Peyer's patch (tissue), 4 donors: ENCODE measurements at regions not wholly inside any gene's neighbourhood (a gene's known extent, or its start where the extent isn't known, plus 50 kb on each side); places are given as distances from the start of the nearest gene placed in this dataset.

Experiments used
- CTCF ChIP-seq, 6 experiments: fragments of 450-650 bp in 4 of 6; fragments of 200-600 bp in 2 of 6; sonication (generic) in 1 of 6; IDR thresholded peaks; one replicate each; pipeline ENCODE4 v1.5.1; 2017 to 2019; ENCODE audit warnings: antibody characterized with exemption in 6 of 6, mild to moderate bottlenecking in 3 of 6, moderate library complexity in 1 of 6
- POLR2A ChIP-seq, 2 donors: fragments of 450-650 bp; IDR thresholded peaks; one replicate each; pipeline ENCODE4 v1.5.1; 2017; ENCODE audit warnings: antibody characterized with exemption in 2 of 2, mild to moderate bottlenecking in 2 of 2, moderate library complexity in 2 of 2

DNA sequence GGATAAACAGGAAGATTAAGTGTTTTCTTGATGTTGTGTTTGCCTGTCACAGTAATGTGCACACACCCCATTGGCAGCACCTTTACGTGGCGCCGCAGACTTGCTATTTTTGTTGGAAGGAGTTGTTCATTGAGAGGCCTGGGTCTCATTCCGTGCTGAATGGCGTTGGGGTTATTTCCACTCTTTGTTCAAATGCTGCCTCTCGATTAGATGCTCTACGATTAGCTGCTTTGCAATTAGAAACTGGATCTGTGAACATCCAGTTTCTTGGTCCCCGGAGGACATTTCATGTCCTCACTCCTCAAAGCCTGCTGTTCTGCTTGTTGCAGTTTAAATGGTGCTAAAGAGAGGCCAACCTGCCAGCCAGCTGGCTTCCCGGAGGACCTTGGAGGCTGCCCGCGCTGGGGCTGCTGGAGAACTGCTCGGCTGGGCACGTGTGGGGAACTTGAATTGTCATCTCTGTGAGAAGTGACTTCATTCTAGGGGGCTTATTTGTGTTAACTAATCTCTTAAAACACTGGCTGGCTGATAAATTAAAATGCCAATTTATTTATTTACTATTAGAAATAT lies 117.4 kb upstream of the NABP1 start:
- no peak for TF ChIP-seq CTCF (IDR thresholded peaks at IDR 0.05)
- TF ChIP-seq POLR2A (IDR thresholded peaks at IDR 0.05) = no peak
